Neural cell (in vitro differentiated cells): ENCODE measurements at regions not wholly inside any gene's neighbourhood (a gene's known extent, or its start where the extent isn't known, plus 50 kb on each side); places are given as distances from the start of the nearest gene placed in this dataset.
A peak's percentile ranks its signal among the peaks of the same experiment; 100 is the strongest.

Experiments used
- H2AFZ ChIP-seq: fragments of 200-600, 300-800 bp; sonication (generic), shearing (Covaris generic); 2 replicates; pipeline ENCODE4 v1.6.0; 2014; ENCODE audit warnings: low read depth, mild to moderate bottlenecking, antibody characterized with exemption, low read length, moderate library complexity
- H3F3A ChIP-seq: fragments of 200-600 bp; shearing (Covaris generic); 2 replicates; pipeline ENCODE4 v1.6.1; 2016; ENCODE audit warnings: mild to moderate bottlenecking, moderate library complexity, mixed read lengths, antibody characterized with exemption, low read length; ENCODE audit not compliant: insufficient read depth, poor library complexity, severe bottlenecking
- H3K27ac ChIP-seq: fragments of 200-600, 300-800 bp; sonication (generic), shearing (Covaris generic); 2 replicates; pipeline ENCODE4 v1.5.1; 2014; ENCODE audit warnings: mild to moderate bottlenecking, low read length, moderate library complexity
- H3K27me3 ChIP-seq: fragments of 300-800, 200-600 bp; sonication (generic), shearing (Covaris generic); 2 replicates; pipeline ENCODE4 v1.6.0; 2014; ENCODE audit warnings: mild to moderate bottlenecking, low read depth, low read length, moderate library complexity; ENCODE audit not compliant: insufficient read depth
- H3K36me3 ChIP-seq: fragments of 300-800, 200-600 bp; sonication (generic), shearing (Covaris generic); 2 replicates; pipeline ENCODE4 v1.5.1; 2014; ENCODE audit warnings: mild to moderate bottlenecking, antibody characterized with exemption, low read length, moderate library complexity; ENCODE audit not compliant: insufficient read depth
- H3K4me2 ChIP-seq: fragments of 300-800, 200-600 bp; sonication (generic), shearing (Covaris generic); 2 replicates; pipeline ENCODE4 v1.6.0; 2014; ENCODE audit warnings: mild to moderate bottlenecking, low read length
- H3K4me3 ChIP-seq: fragments of 300-800, 200-600 bp; sonication (generic), shearing (Covaris generic); 2 replicates; pipeline ENCODE4 v1.5.1; 2014; ENCODE audit warnings: mild to moderate bottlenecking, low read length, moderate library complexity
- H3K79me2 ChIP-seq: fragments of 200-600 bp; shearing (Covaris generic); replicated peaks from 2 replicates; pipeline ENCODE4 v1.6.0; 2014; ENCODE audit warnings: mild to moderate bottlenecking, low read length, moderate library complexity; ENCODE audit not compliant: insufficient read depth
- H3K9ac ChIP-seq: fragments of 300-800, 200-600 bp; sonication (generic), shearing (Covaris generic); 2 replicates; pipeline ENCODE4 v1.6.1; 2016; ENCODE audit warnings: mild to moderate bottlenecking, low read length, mixed read lengths
- H3K9me2 ChIP-seq: fragments of 200-600 bp; shearing (Covaris generic); 2 replicates; pipeline ENCODE4 v1.6.1; 2016; ENCODE audit warnings: mild to moderate bottlenecking, low read length, mixed read lengths; ENCODE audit not compliant: insufficient read depth
- H3K9me3 ChIP-seq: fragments of 200-600, 300-800 bp; sonication (generic), shearing (Covaris generic); 2 replicates; pipeline ENCODE4 v1.6.1; 2016; ENCODE audit warnings: mild to moderate bottlenecking, mixed run types, low read length, moderate library complexity, mixed read lengths
- H4K20me1 ChIP-seq: fragments of 200-600 bp; shearing (Covaris generic); 2 replicates; pipeline ENCODE4 v1.6.1; 2016; ENCODE audit warnings: mild to moderate bottlenecking, mixed run types; ENCODE audit not compliant: insufficient read depth
- EP300 ChIP-seq: fragments of 450-650 bp; conservative IDR thresholded peaks from 2 replicates; pipeline ENCODE4 v1.6.1; 2014; ENCODE audit warnings: antibody characterized with exemption, mild to moderate bottlenecking, moderate library complexity; ENCODE audit not compliant: poor library complexity, severe bottlenecking
- EZH2 ChIP-seq: fragments of 200-600, 300-800 bp; shearing (Covaris generic), sonication (generic); IDR thresholded peaks from 2 replicates; pipeline ENCODE4 v1.6.1; 2014; ENCODE audit warnings: antibody characterized with exemption, low read length, borderline replicate concordance, mild to moderate bottlenecking; ENCODE audit not compliant: insufficient read depth, poor library complexity, severe bottlenecking
- POLR2AphosphoS5 ChIP-seq: IDR thresholded peaks from 2 replicates; pipeline ENCODE4 v1.6.1; 2012
- RAD21 ChIP-seq: fragments of 450-650 bp; conservative IDR thresholded peaks from 2 replicates; pipeline ENCODE4 v1.6.1; 2014; ENCODE audit warnings: antibody characterized with exemption, mild to moderate bottlenecking, moderate library complexity
- REST ChIP-seq: IDR thresholded peaks from 2 replicates; pipeline ENCODE4 v1.6.1; 2012; ENCODE audit warnings: borderline replicate concordance
- SMC3 ChIP-seq: fragments of 450-650 bp; conservative IDR thresholded peaks from 2 replicates; pipeline ENCODE4 v1.6.1; 2014; ENCODE audit warnings: antibody characterized with exemption, mild to moderate bottlenecking, moderate library complexity; ENCODE audit not compliant: poor library complexity
- TAF1 ChIP-seq: IDR thresholded peaks from 2 replicates; pipeline ENCODE4 v1.6.1; 2012; ENCODE audit warnings: low read depth

- H3F3A ChIP-seq = no peaks in the 10 kb centered on the region
- no peaks in the 10 kb centered on the region for H4K20me1 ChIP-seq
- no peak overlapping the region for H3K4me3 ChIP-seq
- H3K9me2 ChIP-seq = no peaks in the 10 kb centered on the region
- H3K36me3 ChIP-seq = no peaks in the 10 kb centered on the region
- H3K9ac ChIP-seq = no peak overlapping the region
- no peaks in the 10 kb centered on the region for H3K9me3 ChIP-seq
- H3K27ac ChIP-seq = no peak overlapping the region
- H3K27me3 ChIP-seq = no peaks in the 10 kb centered on the region
- H2AFZ ChIP-seq = no peak overlapping the region
- no peak for TF ChIP-seq EZH2
- no peak for TF ChIP-seq REST
- TF ChIP-seq EP300 = no peak
- TF ChIP-seq TAF1 = no peak
- TF ChIP-seq RAD21 = no peak
- TF ChIP-seq POLR2AphosphoS5 = no peak
- no peaks in the 10 kb centered on the region for H3K79me2 ChIP-seq
- no peak overlapping the region for H3K4me2 ChIP-seq
Observed at GRCh38 chr7:106402898-106403297, 118.1 kb upstream of the NAMPT start.

- Histone ChIP-seq H3K4me2 (peak overlapping the region; percentile 28), H3K36me3 (no peaks in the 10 kb centered on the region), H3K9ac (peak overlapping the region; percentile 32), H4K20me1 (no peaks in the 10 kb centered on the region), H3K9me3 (no peaks in the 10 kb centered on the region), H3K27ac (peak overlapping the region; percentile 71), H3K9me2 (no peaks in the 10 kb centered on the region), H3K79me2 (no peaks in the 10 kb centered on the region), H3F3A (no peaks in the 10 kb centered on the region), H3K4me3 (peak overlapping the region; percentile 15), H2AFZ (peak overlapping the region; percentile 10), H3K27me3 (no peaks in the 10 kb centered on the region)
- TF ChIP-seq POLR2AphosphoS5 (peak; percentile 63), RAD21 (no peak), EP300 (peak; percentile 78)
Observed at GRCh38 chr7:106400923-106401322, 116.1 kb upstream of the NAMPT start.

- H2AFZ ChIP-seq = no peak overlapping the region
- H3K79me2 ChIP-seq = no peaks in the 10 kb centered on the region
- H3K4me3 ChIP-seq = no peak overlapping the region
- TF ChIP-seq REST = no peak
- no peak for TF ChIP-seq EZH2
- no peak for TF ChIP-seq TAF1
- TF ChIP-seq POLR2AphosphoS5 = no peak
- no peak for TF ChIP-seq RAD21
- TF ChIP-seq SMC3 = no peak
- H4K20me1 ChIP-seq = no peaks in the 10 kb centered on the region
- H3K9ac ChIP-seq = no peak overlapping the region
- H3K27me3 ChIP-seq = no peaks in the 10 kb centered on the region
- H3K9me2 ChIP-seq = no peaks in the 10 kb centered on the region
- no peaks in the 10 kb centered on the region for H3K36me3 ChIP-seq
- no peaks in the 10 kb centered on the region for H3F3A ChIP-seq
- no peak overlapping the region for H3K4me2 ChIP-seq
- H3K9me3 ChIP-seq = no peaks in the 10 kb centered on the region
- no peak overlapping the region for H3K27ac ChIP-seq
Observed at GRCh38 chr7:106398786-106399185, 114.0 kb upstream of the NAMPT start.
